HK-2 (cell line): ENCODE measurements at regions not wholly inside any gene's neighbourhood (a gene's known extent, or its start where the extent isn't known, plus 50 kb on each side); places are given as distances from the start of the nearest gene placed in this dataset.

Experiments
- DNase-seq: peaks from one replicate; pipeline ENCODE4 v3.0.0-alpha.2; 2018; ENCODE audit not compliant: unreplicated experiment

DNA sequence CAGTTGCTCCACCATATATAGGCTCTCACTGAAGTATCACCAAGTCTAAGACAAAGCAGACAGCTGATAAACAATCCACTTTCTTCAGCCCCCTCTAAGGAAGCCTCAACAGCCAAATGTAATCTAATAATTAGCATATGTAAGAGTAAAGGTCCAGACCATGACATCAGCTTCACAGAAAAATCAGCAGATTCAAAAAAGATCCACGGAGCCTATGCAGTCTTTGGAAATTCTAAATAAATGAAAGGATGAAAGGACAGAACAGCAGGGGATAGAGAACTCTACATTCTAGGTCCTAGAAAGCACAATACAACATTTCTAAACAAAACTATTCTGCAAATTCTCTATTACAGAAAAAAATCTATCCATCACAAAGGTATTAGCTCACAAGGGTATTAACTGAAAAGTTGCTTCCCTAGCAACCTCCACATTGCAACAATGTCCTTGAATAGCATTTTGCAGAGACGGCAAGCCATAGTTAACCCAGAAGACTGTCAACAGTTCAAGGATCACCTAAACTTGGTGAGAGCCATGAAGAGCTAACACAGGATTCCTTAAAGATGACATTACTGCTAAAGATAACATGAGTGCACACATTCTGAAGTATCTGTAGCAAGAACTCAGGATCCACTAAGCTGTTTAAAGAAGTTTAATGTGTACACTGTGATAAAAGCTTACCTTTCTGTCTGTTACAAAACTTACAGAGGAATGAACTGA, 74.3 kb downstream of the SIPA1L2 start:
- DNase-seq, result no peak

DNA sequence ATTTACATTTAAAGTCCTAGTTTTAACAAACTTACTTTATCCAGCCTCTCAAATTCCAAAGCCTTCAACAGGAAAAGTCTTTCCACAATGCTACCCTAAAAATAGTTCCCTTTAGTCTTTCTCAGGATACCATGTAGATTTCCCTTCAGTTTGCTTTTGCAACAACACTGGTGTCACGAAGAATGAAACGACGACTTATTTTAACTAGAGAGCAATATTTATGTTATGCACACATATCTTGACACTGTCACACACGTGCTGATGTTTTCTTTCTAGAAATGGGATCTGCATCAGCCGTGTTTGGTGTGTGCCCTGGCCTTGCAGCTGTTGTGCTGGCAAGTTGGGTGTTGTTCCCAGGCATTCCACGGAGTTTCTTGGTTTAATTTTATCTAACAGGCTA, 75.5 kb downstream of the SIPA1L2 start:
- no peak for DNase-seq

DNA sequence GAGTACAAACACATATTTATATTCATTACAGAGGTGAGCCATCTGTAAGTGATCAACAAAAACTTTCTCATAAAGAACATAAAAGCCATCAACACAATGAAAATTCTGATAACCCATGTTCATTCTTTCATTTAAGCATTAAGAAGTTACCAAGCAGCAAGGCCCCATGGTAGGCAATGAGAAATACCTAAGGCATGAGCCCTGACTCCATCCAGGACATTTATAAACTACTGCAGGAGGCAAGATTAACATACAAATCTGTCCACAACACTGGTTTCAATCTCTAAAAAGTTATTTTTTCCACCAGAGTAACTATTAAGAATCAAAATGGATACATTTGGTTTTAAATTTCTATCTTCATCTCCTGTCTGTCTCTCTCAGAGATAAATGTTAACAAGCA, 76.1 kb downstream of the SIPA1L2 start:
- DNase-seq, result no peak

DNA sequence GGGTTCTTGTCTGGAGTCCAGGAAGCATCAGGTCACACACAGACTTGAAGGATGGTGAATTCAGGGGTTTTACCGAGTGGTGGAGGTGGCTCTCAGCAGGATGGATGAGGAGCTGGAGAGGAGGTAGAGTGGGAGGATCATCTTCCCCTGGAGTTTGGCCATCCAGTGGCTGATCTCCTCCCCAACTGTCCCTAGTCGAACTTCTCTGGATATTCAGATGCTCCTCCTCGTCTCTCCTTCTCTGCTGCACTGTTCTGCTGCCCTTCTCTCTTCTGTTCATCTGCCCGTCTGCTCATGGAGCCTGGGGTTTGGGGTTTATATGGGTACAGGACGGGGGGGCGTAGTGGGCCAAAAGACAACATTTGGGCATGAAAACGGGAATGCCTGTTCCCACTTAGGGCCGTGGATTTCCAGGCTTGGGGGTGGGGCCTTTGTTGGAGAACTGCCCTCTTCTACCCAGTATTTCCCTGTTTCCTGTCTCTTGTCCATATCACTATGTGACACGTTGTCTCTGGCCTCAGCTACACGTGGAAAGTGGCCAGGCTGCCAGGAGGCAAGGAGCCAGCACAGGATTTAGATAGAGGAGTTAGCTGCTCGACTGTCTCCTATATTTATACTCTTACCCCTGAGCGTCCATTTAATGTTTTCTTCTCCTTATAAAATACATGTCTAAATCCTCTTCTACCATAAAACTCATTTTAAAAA, 76.7 kb downstream of the SIPA1L2 start:
- no peak for DNase-seq

DNA sequence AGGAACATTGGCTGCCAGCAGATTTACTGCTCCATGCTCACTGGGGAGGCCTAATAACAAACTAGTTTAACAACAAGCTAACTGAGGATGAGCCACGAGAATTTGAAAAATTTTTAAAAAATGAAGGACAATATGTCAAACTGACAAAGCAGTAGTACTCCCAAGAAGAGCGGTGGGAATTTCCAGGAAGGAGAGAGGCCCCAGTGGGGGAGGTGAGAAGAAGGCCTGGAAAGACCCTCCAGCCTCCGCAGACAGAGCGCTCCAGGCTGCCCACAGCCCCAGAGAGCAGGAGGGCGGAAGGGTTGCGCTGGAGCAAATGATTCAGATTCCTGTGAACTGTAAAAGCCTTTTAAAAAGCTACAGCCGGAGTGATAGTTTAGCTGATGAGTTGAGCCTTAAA, 78.5 kb downstream of the SIPA1L2 start:
- peak; percentile 60 for DNase-seq

DNA sequence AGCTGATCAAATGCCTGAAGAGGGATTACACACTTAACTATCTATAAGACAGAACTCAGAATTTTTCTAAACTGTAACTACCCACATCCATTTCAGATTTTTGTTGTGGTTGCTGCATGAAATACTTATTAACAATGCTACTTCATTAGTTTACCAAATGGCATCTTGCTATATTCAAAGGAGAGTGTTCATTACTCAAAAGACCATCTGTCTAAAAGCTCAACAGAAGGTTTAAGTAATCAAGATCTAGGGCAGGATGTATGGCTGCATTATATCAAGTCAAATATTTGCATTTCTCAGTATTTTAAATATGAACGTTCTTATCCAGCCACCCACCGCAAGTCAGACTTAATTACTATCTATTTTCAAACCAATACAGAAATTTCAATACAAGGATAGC, 79.9 kb downstream of the SIPA1L2 start:
- DNase-seq, result no peak

DNA sequence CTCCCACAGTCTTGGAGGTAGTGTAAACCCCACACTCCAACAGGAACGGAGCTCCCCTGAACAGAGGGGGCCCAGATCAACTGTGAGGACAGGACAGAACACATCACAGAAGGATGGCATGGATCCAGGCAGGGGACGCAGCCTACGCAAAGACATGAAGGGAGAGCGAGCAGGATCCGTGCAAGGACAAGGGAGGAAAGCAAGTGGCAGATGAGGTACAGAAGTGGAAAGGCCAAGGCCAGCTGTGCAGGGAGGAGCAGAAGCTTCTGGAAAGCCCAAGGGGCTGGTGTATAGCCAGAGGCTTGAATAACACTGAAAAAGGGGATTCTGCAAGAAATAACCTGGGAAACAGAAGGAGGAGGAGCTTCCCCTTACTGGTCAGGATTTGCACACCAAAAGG, 81.2 kb downstream of the SIPA1L2 start:
- DNase-seq, result no peak

DNA sequence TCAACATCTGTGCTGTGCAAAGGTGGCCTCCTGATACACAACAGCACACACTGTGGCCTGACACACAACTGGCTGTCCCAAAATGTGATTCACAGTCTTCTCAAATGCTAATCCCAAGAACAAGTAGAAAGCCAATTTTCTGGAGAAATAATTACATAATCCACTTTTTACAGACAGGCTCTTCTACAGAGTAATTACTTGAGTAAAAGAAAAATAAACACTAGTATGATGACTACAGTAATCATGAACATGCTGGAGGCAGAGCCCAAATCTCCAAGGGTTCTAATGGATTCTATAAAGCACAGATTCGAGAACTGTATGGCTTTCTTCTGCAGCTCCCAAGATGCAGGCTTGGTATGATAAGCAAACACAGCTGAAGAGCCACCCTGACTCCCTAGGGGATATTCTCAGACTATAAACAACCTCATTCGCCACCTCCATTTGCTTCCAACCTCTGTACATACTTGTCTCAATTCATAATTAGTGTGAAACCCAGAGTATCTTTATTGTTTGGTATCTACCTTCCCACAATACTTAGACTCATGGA, 81.9 kb downstream of the SIPA1L2 start:
- no peak for DNase-seq

DNA sequence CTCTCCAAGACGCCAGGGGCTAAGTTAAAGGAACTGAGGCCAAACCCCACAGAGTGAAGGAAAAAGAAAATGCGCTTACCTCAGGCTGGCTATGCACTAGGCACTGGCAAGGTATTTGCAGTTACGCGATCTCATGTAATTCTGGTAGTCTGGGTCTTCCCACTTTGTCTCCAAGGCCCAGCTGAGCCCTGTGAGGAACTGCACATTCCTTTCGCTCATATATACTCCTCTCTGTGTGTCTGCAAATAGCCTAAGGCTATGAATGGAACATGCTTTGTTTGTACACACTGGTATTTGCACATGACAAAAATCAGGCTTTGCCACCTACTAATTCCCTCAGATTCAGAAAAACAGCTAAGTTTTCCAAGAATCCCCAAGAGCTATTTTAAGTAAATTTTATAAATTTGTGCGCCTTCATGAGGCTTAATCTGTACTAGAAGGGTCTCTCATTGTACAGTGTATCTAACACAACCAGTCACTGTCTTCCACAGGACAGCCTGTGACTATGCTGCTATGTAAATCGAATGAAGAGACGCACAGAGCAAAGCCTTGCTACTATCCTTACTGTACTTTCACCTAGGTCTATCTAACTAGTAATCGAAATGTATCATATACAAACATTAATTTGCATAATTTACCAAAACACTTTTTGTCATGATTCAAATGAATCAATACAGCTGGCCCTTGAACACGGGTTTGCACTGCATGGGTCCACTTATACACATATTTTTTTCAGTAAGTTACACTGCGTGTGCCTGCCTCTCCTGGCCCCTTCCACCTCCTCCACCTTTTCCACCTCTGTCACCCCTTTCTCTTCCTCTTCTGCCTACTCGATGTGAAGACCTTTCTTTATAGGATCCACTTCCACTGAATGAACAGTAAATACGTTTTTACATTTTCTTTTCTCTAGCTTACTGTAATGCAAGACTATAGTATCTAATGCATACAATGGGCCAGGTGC, 87.0 kb downstream of the SIPA1L2 start:
- DNase-seq, result no peak

DNA sequence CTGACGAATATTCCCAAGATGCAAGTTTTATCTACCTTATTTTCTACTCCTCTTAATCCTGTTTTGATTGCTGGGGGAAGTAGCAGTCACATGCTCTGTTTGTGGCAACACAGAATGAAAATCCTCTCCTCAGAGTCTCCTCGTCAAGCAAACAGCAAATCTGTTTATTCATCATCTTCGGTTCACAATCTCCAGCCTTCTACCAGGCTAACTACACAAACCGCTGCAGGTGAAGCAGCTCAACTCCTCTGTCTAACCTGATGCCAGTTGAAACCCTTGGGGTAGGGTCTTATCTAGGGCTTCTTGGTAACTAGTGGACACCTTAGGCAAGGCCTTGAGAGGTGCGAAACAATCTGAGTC, 91.0 kb downstream of the SIPA1L2 start:
- no peak for DNase-seq

DNA sequence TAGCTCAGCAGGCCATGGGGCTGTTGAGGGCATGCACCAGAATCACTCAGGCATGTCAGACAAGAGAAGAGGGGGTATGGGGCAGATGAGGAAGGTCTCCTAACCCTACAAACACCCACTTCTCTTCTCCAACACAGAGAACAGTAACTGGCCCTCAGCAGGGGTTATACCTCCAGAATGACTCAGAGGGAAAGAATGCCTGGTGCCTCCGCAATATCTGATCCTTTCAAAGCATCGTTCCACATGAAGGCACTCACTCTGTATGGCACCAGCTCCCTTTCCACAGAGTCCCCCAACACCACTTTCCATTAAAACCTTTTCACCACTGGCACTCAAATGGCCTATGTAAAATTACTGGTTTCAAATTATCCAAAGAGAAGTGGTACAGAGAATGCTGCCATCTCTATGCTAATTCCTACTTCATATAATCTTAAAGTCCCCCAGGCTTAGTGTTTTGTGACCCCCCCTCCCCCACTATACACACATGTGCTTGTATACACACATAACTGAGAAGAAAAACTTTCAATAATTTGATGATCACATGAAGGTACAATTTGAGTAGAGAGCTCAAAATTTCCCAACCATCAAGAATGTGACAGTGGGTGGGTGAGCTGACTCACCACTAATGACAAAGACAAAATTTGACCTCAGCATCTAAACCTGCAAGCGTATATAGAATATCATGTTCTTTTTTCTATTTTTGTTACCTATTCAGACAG, 91.5 kb downstream of the SIPA1L2 start:
- DNase-seq, result peak; percentile 85

DNA sequence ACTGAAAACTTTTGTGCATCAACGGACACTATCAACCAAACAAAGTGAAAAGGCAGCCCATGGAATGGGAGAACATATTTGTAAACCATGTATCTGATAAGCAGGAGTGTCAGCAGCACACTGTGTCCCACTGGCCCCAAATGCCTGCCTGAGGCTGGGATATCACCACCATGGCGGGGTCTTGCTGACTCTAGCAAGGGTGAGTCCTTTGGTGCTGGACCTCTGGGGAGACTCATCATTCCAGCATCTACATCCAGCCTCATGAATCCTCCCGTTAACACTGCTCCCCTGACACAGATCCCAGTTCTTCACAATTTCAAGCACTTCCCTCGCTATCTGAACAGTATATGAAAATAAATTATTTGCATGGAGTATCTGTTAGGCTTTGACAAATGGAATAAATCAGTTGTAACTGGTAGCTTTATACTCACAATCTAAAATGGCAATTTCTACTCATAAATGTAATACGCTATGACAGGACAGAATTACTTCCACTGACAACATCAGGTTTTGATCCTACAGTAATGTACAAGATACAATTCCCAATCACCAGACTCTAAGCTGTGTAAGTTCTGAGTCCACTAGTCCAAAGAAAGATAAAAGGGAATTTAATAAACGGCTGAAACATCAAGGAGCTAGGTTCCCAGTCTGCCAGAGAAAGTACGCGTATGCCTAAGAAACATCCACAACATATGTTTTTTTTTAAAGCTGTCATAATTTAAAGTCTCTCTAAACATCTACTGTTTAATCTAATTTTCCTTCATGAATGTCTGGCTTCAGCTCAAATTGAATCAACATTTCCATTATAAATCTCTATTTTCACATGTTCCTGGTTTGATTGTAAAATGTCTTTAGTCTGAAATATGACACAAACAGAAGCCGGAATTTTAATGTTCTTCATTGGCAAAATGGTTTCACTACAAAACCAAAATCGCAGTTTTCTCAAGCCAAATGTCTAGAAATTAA, 95.1 kb downstream of the SIPA1L2 start:
- no peak for DNase-seq

DNA sequence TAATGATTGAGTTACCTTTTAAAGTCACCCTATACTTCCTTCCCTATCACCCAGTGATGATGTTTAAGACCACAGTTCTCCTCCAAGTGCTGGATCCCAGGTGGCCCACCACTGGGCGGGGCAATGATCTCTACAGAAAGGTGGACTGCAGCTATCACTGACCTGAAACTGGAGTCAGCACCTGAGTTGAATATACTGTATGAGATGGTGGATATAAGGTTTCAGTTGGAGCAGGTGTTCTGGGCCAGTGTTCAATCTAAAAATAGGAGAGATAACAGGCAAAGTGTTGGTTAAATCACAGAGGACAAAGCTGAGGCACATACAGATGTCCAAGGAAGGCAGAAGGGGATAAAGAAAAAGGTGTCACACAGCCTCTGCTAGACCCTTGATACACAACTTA, 96.6 kb downstream of the SIPA1L2 start:
- no peak for DNase-seq

DNA sequence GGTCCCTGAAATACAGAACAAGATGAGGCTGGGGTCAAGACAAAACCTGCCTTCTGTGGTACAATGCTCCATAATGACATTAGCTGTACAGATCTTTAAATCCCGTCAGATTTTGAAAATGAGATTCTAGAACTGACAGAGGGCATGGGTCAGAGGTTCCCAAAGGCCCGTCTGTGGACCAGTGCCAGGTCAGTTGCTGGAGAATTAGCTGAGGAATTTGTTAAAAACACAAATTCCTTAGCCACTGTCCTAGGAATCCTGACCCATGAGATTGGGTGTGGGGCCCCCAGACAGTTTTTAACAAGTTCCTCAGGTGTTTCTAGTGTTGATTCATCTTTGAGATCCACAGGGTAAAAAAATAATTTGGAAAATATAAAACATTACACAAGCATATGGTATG, 97.0 kb downstream of the SIPA1L2 start:
- no peak for DNase-seq

DNA sequence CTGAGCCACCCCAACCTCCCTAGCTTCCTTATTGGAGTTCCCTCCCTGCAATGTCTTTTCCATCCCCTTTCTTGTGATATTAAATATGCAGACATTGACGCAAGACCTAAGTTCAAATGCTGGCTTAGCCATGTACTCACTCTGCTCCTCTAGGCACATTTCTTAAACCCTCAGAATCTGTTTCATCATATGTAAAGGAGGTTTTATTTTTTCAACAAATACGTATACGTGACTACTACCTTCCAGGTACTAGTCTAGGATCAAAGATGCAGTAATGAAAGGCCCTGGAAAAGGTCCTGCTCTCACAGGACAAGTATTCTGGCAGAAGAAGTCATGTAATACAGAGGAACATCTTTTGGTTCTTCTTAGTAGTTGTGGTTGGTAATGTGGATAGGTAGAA, 98.6 kb downstream of the SIPA1L2 start:
- DNase-seq, result no peak

DNA sequence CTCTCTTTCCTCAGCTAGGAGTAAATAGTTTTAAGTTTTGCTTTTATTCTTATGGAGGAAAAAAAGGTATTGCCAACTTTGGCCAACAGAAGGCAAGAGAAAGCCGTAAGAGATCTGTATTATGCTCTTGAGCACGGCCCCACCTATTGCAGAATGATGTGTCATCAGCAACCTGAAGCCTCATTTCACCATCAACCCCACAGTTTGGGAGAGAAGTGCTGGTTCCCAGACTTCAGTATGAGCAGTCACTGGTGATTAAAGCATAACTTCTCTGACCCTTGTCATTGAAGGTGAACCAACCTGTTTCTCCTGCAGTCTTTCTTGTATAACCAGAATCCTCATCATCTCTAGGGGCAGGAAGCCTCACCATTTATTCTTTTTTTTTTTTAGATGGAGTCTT, 100.2 kb downstream of the SIPA1L2 start:
- no peak for DNase-seq

DNA sequence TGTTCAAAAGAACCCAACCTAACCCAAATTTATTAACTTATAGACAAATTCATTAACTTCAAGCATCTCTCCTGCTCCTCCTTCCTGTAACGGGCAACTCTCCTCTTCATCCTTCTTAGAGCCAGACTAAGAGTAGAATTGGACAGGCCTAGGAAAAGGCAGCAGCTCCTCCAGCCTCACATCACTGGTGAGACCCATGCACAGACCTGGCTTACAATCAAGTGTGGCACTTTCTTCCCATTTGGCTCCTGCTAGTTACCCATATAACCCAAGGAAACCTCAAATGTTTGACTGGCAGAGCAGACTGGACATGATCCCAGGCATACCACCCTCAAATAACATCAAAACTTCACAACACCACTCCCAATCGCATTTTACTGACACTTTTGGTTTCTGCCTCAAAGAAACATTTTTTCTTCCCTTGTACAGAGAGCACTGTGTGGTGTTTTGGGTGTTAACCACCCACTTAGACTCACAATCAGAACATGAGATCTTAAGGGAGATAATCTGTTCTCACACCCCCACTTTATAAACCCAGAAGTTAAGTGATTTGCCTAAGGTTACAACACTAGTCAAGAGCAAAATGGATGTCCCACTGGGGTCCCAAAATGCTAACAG, 101.4 kb downstream of the SIPA1L2 start:
- DNase-seq, result no peak

DNA sequence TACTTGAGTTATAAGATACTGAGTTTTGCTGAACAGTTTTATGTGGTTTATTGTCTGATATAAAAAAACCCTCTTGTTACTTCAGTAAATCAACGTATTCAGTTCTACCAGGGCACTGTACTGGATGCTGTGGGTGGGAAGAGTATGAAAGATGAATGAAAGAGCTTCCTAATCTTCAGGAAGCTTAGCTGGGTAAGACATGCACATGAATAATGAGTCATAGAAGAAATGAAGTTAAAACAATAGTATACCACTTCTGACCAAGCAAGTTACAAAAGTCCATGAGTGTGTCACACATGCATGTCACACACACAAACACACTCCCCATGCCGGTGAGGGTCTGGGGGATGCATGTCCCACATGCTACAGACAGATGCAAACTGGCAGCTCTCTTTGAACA, 105.9 kb downstream of the SIPA1L2 start:
- DNase-seq, result no peak

DNA sequence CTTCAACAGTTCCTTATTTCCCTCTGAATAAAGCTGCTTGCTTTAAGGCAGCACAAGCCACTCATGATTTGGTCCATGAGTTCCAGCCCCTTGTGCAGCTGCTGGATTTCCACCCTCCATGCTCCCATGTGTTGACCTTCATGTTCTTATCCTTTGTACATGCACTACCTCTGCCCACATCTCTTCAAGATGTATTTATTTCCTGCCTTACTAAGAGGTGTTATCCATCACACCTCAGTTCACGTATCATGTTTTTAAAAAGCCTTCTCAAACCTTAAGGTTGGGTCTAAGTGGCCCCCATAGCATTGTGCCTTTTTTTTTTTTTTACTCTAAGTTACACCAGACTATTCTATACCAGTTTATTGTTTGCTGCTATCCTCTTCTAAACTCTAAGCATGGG, 107.7 kb downstream of the SIPA1L2 start:
- no peak for DNase-seq

DNA sequence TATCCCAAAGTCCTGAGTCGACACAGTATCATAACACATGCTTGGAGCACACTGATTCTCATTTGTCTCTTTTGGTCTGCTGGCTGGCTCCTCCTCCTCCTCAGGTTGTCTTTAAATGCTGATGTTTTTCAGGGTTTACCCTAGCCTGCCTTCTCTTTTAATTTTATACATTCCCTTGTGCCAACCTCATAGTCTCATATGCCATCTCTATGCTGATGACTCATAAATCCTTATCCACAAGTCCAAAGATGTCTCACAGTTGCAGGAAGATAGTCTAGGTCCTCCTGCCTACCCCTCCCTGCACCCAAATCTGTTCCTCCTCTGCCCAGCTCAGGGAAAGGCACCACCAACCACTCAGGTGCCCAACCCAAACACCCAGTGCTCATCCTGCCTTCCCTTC, 108.3 kb downstream of the SIPA1L2 start:
- no peak for DNase-seq
